ENCODE measurements at regions not wholly inside any gene's neighbourhood (a gene's known extent, or its start where the extent isn't known, plus 50 kb on each side); places are given as distances from the start of the nearest gene placed in this dataset.

- 93% methylated on average over 10 of the region's 14 CpGs for WGBS (ENCODE audit: low lambda C conversion rate)
- Histone ChIP-seq H3K4me3 (ENCODE audit: low read depth in 2 of 2, low read length in 1 of 2) (no peak overlapping the region), H3K9ac (no peak overlapping the region), H3K36me3 (replicated peaks in 1 of 2; ENCODE audit: control insufficient read depth in 1 of 2, insufficient read depth in 2 of 2, low read length in 1 of 2) (peaks cover 6 to 13% of the 10 kb centered on the region in 2 experiments), H2AFZ (ENCODE audit: low read depth) (no peak overlapping the region), H3F3A (replicated peaks; ENCODE audit: insufficient read depth) (no peaks in the 10 kb centered on the region), H3K79me2 (ENCODE audit: insufficient read depth) (no peaks in the 10 kb centered on the region), H4K20me1 (ENCODE audit: insufficient read depth) (no peaks in the 10 kb centered on the region), H3K4me1 (ENCODE audit: control insufficient read depth in 1 of 2, insufficient read depth in 2 of 2, low read depth in 1 of 2, low read length in 1 of 2) (peaks cover 0 to 2% of the 10 kb centered on the region in 2 experiments; a peak in 3 of 4 replicates), H3K9me3 (no peaks in the 10 kb centered on the region), H3K27ac (ENCODE audit: low read depth in 2 of 2, low read length in 1 of 2) (no peak overlapping the region), H3K9me2 (no peaks in the 10 kb centered on the region), H3K4me2 (no peak overlapping the region), H3K27me3 (ENCODE audit: insufficient read depth) (no peaks in the 10 kb centered on the region)
- CTCF ChIA-PET = interaction anchor here (0.6 to 1.7 kb wide), 5 partner anchors 27 to 372 kb away, joined by 3 to 6 read pairs (median 3); no protein-coding TSS in a partner anchor
- no peak for TF ChIP-seq MXI1 (IDR thresholded peaks at IDR 0.05; ENCODE audit: low read depth, low read length)
- no peak for TF ChIP-seq SMC3 (IDR thresholded peaks at IDR 0.05; ENCODE audit: low read depth, low read length)
- peak; percentile 27; the same call in 1 of the 2 replicates for TF ChIP-seq RAD21 (IDR thresholded peaks at IDR 0.05; ENCODE audit: low read length)
- TF ChIP-seq RXRA (IDR thresholded peaks at IDR 0.05; ENCODE audit: borderline replicate concordance, low read depth) = no peak
- TF ChIP-seq POLR2AphosphoS5 (IDR thresholded peaks at IDR 0.05; ENCODE audit: low read depth, low read length) = no peak
- TF ChIP-seq YY1 (IDR thresholded peaks at IDR 0.05; ENCODE audit: low read depth) = no peak
- TF ChIP-seq CTCF (IDR thresholded peaks at IDR 0.05) = peak; percentile 36
- DNase-seq = no peak
- POLR2A ChIA-PET = no interaction called here
Observed at GRCh38 chr16:27698266-27698665, 148.3 kb downstream of the KATNIP start.

GRCh38 chr16:27698746-27699145 lies 148.8 kb downstream of the KATNIP start:
- H3K9ac ChIP-seq = no peak overlapping the region
- no peaks in the 10 kb centered on the region for H3K9me3 ChIP-seq
- H3K4me3 ChIP-seq (ENCODE audit: low read depth in 2 of 2, low read length in 1 of 2) = no peak overlapping the region
- H3K9me2 ChIP-seq = no peaks in the 10 kb centered on the region
- no peaks in the 10 kb centered on the region for H3F3A ChIP-seq (replicated peaks; ENCODE audit: insufficient read depth)
- no peaks in the 10 kb centered on the region for H4K20me1 ChIP-seq (ENCODE audit: insufficient read depth)
- peaks cover 6 to 13% of the 10 kb centered on the region in 2 experiments for H3K36me3 ChIP-seq (replicated peaks in 1 of 2; ENCODE audit: control insufficient read depth in 1 of 2, insufficient read depth in 2 of 2, low read length in 1 of 2)
- H3K4me2 ChIP-seq = no peak overlapping the region
- ChIA-PET CTCF (interaction anchor here (0.6 to 1.7 kb wide), 6 partner anchors 26 to 372 kb away, joined by 3 to 6 read pairs (median 3); no protein-coding TSS in a partner anchor), POLR2A (no interaction called here)
- peaks cover 4 to 7% of the 10 kb centered on the region in 2 experiments for H3K4me1 ChIP-seq (ENCODE audit: control insufficient read depth in 1 of 2, insufficient read depth in 2 of 2, low read depth in 1 of 2, low read length in 1 of 2)
- no peak for TF ChIP-seq RXRA (IDR thresholded peaks at IDR 0.05; ENCODE audit: borderline replicate concordance, low read depth)
- no peak for TF ChIP-seq NFIC (IDR thresholded peaks at IDR 0.05; ENCODE audit: borderline replicate concordance)
- TF ChIP-seq SMC3 (IDR thresholded peaks at IDR 0.05; ENCODE audit: low read depth, low read length) = no peak
- TF ChIP-seq MEF2A (IDR thresholded peaks at IDR 0.05; ENCODE audit: borderline replicate concordance, low read depth) = no peak
- TF ChIP-seq RCOR1 (IDR thresholded peaks at IDR 0.05; ENCODE audit: low read length) = no peak
- TF ChIP-seq JUND (IDR thresholded peaks at IDR 0.05) = no peak
- TF ChIP-seq ELF1 (IDR thresholded peaks at IDR 0.05) = no peak
- TF ChIP-seq USF2 (IDR thresholded peaks at IDR 0.05; ENCODE audit: borderline replicate concordance, low read depth, low read length) = no peak
- no peak for TF ChIP-seq SIN3A (IDR thresholded peaks at IDR 0.05; ENCODE audit: borderline replicate concordance, low read depth, low read length)
- TF ChIP-seq FOXJ3 (CRISPR knock-in tag; IDR thresholded peaks at IDR 0.05) = no peak
- TF ChIP-seq EP300 (IDR thresholded peaks at IDR 0.05; ENCODE audit: borderline replicate concordance in 1 of 2, low read depth in 1 of 2, low read length in 1 of 2) = no peak
- no peak for TF ChIP-seq ZBTB33 (IDR thresholded peaks at IDR 0.05; ENCODE audit: borderline replicate concordance, low read depth)
- TF ChIP-seq MAX (IDR thresholded peaks at IDR 0.05; ENCODE audit: low read depth) = no peak
- TF ChIP-seq FOSL2 (IDR thresholded peaks at IDR 0.05; ENCODE audit: borderline replicate concordance, low read depth) = no peak
- no peak for TF ChIP-seq CHD2 (IDR thresholded peaks at IDR 0.05; ENCODE audit: low read length, partially characterized antibody)
- no peak for TF ChIP-seq EZH2phosphoT487 (IDR thresholded peaks at IDR 0.05; ENCODE audit: borderline replicate concordance, low read depth)
- TF ChIP-seq PBX3 (IDR thresholded peaks at IDR 0.05) = no peak
- no peaks in the 10 kb centered on the region for H3K27me3 ChIP-seq (ENCODE audit: insufficient read depth)
- H2AFZ ChIP-seq (ENCODE audit: low read depth) = no peak overlapping the region
- no peaks in the 10 kb centered on the region for H3K79me2 ChIP-seq (ENCODE audit: insufficient read depth)
- H3K27ac ChIP-seq (ENCODE audit: low read depth in 2 of 2, low read length in 1 of 2) = no peak overlapping the region
- no peak for DNase-seq
- WGBS (ENCODE audit: low lambda C conversion rate) = 87% methylated on average over 7 of the region's 8 CpGs

Data from SK-N-SH (cell line).